Lung (tissue), 11 donors: ENCODE measurements at regions not wholly inside any gene's neighbourhood (a gene's known extent, or its start where the extent isn't known, plus 50 kb on each side); places are given as distances from the start of the nearest gene placed in this dataset.

ENCODE experiments used
- ATAC-seq: fragments of 200-7000 bp; cut with Tn5 transposase; one replicate; pipeline ENCODE4 v1.9.1; 2020; ENCODE audit warnings: moderate number of reproducible peaks; ENCODE audit not compliant: insufficient read depth, low FRiP score
- DNase-seq, 3 donors: peaks; one replicate each; pipeline ENCODE4 v3.0.0-alpha.2; 2013 to 2017
- H3K27ac ChIP-seq, 2 donors: one replicate each; pipeline ENCODE4 v1.5.1; 2013; ENCODE audit warnings: mild to moderate bottlenecking in 2 of 2, moderate library complexity in 2 of 2, control low read depth in 1 of 2, inconsistent platforms in 1 of 2, low read depth in 1 of 2, low read length in 1 of 2
- H3K27me3 ChIP-seq, 3 donors: one replicate each; pipeline ENCODE4 v1.5.1; 2013; ENCODE audit warnings: low read length in 2 of 3; ENCODE audit not compliant: control insufficient read depth in 3 of 3, insufficient read depth in 3 of 3
- H3K36me3 ChIP-seq, 4 donors: one replicate each; pipeline ENCODE4 v1.5.1; 2013; ENCODE audit warnings: low read length in 4 of 4, mild to moderate bottlenecking in 1 of 4, moderate library complexity in 1 of 4; ENCODE audit not compliant: control insufficient read depth in 4 of 4, insufficient read depth in 4 of 4
- H3K4me1 ChIP-seq, 5 donors: one replicate each; pipeline ENCODE4 v1.5.1; 2013; ENCODE audit warnings: low read length in 5 of 5, mild to moderate bottlenecking in 2 of 5, moderate library complexity in 1 of 5; ENCODE audit not compliant: control insufficient read depth in 5 of 5, insufficient read depth in 5 of 5
- H3K4me3 ChIP-seq: one replicate; pipeline ENCODE4 v1.5.1; 2013; ENCODE audit warnings: mild to moderate bottlenecking, control low read depth, moderate library complexity
- H3K9ac ChIP-seq, 2 donors: one replicate each; pipeline ENCODE4 v1.5.1; 2013; ENCODE audit warnings: low read length in 2 of 2, control low read depth in 1 of 2; ENCODE audit not compliant: insufficient read depth in 1 of 2
- H3K9me3 ChIP-seq, 4 donors: one replicate each; pipeline ENCODE4 v1.5.1; 2013; ENCODE audit warnings: low read length in 3 of 4, mild to moderate bottlenecking in 1 of 4, moderate library complexity in 1 of 4; ENCODE audit not compliant: control insufficient read depth in 4 of 4, insufficient read depth in 3 of 4
- CTCF ChIP-seq: IDR thresholded peaks from 2 replicates; pipeline ENCODE4 v1.5.1; 2012; ENCODE audit warnings: mild to moderate bottlenecking; ENCODE audit errors: control extremely low read depth, extremely low read depth
- WGBS, 2 donors: extraction: QIAGEN DNeasy Blood & Tissue Kit; methylation state at CpG; one replicate each; pipeline ENCODE4 v1.1.7; 2013; 5-methylcytosine and 5-hydroxymethylcytosine counted together
- donor health status: control.
- donor health status: control.
- donor health status: Bipolar disorder and iron deficiency.
- donor health status: healthy.
- donor health status: DM: yes; HTN: yes; CAD: no.

- H3K36me3 ChIP-seq, result no peaks in the 10 kb centered on the region
- ATAC-seq (no peak), DNase-seq (no peak)
- H3K9ac ChIP-seq, result no peak overlapping the region
- H3K9me3 ChIP-seq, result no peaks in the 10 kb centered on the region
- H3K4me3 ChIP-seq, result no peak overlapping the region
- WGBS, 2 donors, result 91 to 97% methylated on average over 4 of the region's 4 CpGs
- H3K4me1 ChIP-seq, result peaks cover 0 to 3% (median 0%) of the 10 kb centered on the region in 5 donors
- no peak overlapping the region for H3K27ac ChIP-seq
- H3K27me3 ChIP-seq, result no peaks in the 10 kb centered on the region
- no peak for TF ChIP-seq CTCF
These were observed 93.0 kb downstream of the LBH start for GRCh38 chr2:30324245-30324908.

GRCh38 chr2:30325600-30326328 is 94.4 kb downstream of the LBH start:
- H3K9me3 ChIP-seq, result no peaks in the 10 kb centered on the region
- WGBS, 2 donors, result 92 to 93% methylated on average over 4 of the region's 4 CpGs
- DNase-seq (no peak), ATAC-seq (no peak)
- no peak overlapping the region for H3K4me3 ChIP-seq
- no peaks in the 10 kb centered on the region for H3K36me3 ChIP-seq
- no peak for TF ChIP-seq CTCF
- peaks cover 0 to 3% (median 0%) of the 10 kb centered on the region in 5 donors for H3K4me1 ChIP-seq
- H3K27ac ChIP-seq, result no peak overlapping the region
- no peaks in the 10 kb centered on the region for H3K27me3 ChIP-seq
- no peak overlapping the region for H3K9ac ChIP-seq

- Histone ChIP-seq H3K4me3 (no peak overlapping the region), H3K9me3 (peaks cover 0 to 1% (median 0%) of the 10 kb centered on the region in 4 donors), H3K27me3 (no peaks in the 10 kb centered on the region), H3K27ac (no peak overlapping the region), H3K36me3 (no peaks in the 10 kb centered on the region), H3K4me1 (peaks cover 0 to 3% (median 0%) of the 10 kb centered on the region in 5 donors), H3K9ac (no peak overlapping the region)
- no peak for TF ChIP-seq CTCF
- ATAC-seq (no peak), DNase-seq (no peak)
- 90 to 91% methylated on average over 6 of the region's 6 CpGs for WGBS, 2 donors
These were observed 95.2 kb downstream of the LBH start for GRCh38 chr2:30326497-30326896.
